PC-3 (cell line): ENCODE measurements at regions not wholly inside any gene's neighbourhood (a gene's known extent, or its start where the extent isn't known, plus 50 kb on each side); places are given as distances from the start of the nearest gene placed in this dataset.

Source experiments
- CTCF ChIP-seq: fragments of 300-600 bp; sonication (generic); conservative IDR thresholded peaks from 2 replicates; pipeline ENCODE4 v1.5.1; 2017; ENCODE audit warnings: antibody characterized with exemption, low read depth, mild to moderate bottlenecking, low read length
- EZH2 ChIP-seq: fragments of 300-600 bp; sonication (generic); IDR thresholded peaks from one replicate; pipeline ENCODE4 v1.6.1; 2017; ENCODE audit warnings: antibody characterized with exemption, mild to moderate bottlenecking, low read length; ENCODE audit not compliant: unreplicated experiment

- no peak for TF ChIP-seq CTCF
- TF ChIP-seq EZH2 = no peak
Observed at GRCh38 chr6:167663316-167663715, 163.4 kb upstream of the AFDN start.
